GM12892 (cell line): ENCODE measurements at regions not wholly inside any gene's neighbourhood (a gene's known extent, or its start where the extent isn't known, plus 50 kb on each side); places are given as distances from the start of the nearest gene placed in this dataset.

ENCODE experiments used
- POLR2A ChIP-seq: IDR thresholded peaks from 2 replicates; pipeline ENCODE4 v1.6.1; 2011; ENCODE audit warnings: low read depth, low read length, control low read depth
- TAF1 ChIP-seq: IDR thresholded peaks from 2 replicates; pipeline ENCODE4 v1.6.1; 2011; ENCODE audit warnings: low read depth, mild to moderate bottlenecking, control low read depth, low read length, borderline replicate concordance

DNA sequence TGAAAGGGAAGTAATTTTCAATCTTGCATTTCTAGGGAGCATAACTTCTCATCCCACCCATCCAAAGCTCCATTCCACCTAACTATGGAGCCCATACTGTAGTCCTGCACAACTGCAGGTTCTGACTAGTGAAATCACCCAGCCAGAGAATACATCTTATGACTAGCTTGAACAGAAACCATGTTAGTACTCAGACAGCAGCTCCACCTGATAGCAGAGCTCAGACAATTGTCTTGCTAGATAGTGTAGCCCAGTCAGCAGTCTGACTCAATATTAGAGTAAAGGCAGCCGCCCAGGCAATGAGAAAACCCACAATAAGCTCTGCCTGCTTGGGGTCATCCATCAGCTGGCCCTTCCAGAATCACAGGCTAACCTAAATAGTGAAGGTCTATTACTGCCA lies 544.7 kb upstream of the GBE1 start:
- TF ChIP-seq TAF1 (no peak), POLR2A (no peak)
